PC-3 (cell line): ENCODE measurements at regions not wholly inside any gene's neighbourhood (a gene's known extent, or its start where the extent isn't known, plus 50 kb on each side); places are given as distances from the start of the nearest gene placed in this dataset.

Experiments
- EZH2 ChIP-seq: fragments of 300-600 bp; sonication (generic); IDR thresholded peaks from one replicate; pipeline ENCODE4 v1.6.1; 2017; ENCODE audit warnings: antibody characterized with exemption, mild to moderate bottlenecking, low read length; ENCODE audit not compliant: unreplicated experiment
- TF ChIP-seq, protein P1 (sequence below): fragments of 300-600 bp; sonication (generic); conservative IDR thresholded peaks from 2 replicates; pipeline ENCODE4 v1.5.1; 2017; ENCODE audit warnings: antibody characterized with exemption, low read depth, mild to moderate bottlenecking, low read length

DNA sequence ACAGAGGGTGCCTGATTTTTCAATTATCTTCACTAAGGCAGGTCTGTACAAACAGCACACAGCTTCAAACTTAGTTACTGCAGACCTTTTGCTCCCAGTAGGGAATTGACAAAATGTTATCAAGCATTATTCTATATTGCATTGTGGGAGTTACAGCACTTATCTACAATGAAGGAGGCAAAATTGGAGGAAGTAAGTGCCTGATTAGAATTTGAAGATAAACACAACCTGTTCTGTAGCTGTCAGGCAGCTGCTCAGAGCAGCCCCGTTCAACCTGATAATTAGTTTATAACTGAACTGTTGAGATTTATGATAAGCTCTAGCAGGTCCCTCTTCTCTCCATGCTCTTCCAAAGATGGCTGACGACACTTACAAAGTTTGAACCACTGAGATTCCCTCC, 364.4 kb upstream of the CYRIA start:
- TF ChIP-seq, protein P1, sequence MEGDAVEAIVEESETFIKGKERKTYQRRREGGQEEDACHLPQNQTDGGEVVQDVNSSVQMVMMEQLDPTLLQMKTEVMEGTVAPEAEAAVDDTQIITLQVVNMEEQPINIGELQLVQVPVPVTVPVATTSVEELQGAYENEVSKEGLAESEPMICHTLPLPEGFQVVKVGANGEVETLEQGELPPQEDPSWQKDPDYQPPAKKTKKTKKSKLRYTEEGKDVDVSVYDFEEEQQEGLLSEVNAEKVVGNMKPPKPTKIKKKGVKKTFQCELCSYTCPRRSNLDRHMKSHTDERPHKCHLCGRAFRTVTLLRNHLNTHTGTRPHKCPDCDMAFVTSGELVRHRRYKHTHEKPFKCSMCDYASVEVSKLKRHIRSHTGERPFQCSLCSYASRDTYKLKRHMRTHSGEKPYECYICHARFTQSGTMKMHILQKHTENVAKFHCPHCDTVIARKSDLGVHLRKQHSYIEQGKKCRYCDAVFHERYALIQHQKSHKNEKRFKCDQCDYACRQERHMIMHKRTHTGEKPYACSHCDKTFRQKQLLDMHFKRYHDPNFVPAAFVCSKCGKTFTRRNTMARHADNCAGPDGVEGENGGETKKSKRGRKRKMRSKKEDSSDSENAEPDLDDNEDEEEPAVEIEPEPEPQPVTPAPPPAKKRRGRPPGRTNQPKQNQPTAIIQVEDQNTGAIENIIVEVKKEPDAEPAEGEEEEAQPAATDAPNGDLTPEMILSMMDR, result no peak
- TF ChIP-seq EZH2, result no peak
